HG03565 (cell line): ENCODE measurements at regions not wholly inside any gene's neighbourhood (a gene's known extent, or its start where the extent isn't known, plus 50 kb on each side); places are given as distances from the start of the nearest gene placed in this dataset.

Experiments
- ATAC-seq: cut with Tn5 transposase; IDR thresholded peaks from one replicate; pipeline ENCODE4 v1.9.1; 2021; ENCODE audit warnings: mild to moderate bottlenecking, moderate library complexity; ENCODE audit not compliant: unreplicated experiment

DNA sequence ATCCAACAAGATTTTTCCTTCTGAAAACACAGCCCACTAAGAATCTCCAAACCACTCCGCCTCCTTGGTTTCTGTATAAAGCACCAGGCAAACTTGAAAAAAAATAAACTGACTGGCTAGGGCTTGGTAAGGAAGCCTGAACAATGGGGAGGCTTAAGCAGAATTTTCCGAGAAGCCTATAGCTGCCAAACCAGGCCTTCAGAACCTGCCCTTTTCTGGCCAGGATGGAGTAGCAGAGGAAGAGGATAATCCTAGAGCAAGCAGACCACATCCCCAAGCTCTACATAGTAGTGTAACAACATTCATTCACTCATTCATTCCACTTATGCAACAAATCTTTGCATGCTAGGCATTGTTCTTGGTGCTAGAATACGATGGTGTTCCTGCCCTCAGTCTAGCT, 529.6 kb upstream of the ZEB2 start:
- ATAC-seq = no peak

DNA sequence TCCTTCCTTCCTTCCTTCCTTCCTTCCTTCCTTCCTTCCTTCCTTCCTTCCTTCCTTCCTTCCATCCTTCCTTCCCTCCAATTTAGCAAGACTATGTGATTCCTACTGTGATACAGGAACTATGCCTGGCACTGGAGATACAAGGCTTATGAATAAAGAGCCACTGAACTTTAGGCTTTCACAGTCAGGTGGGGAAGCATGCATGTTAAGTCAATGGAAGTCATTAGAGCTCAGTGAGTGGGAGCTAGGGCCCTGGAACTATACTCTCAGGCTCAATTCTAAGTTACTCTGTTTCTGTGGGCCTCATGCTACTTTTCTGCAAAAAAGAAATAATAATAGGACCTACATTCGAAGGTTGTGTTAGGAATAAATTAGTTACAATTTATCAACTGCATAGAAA, 527.6 kb upstream of the ZEB2 start:
- no peak for ATAC-seq

DNA sequence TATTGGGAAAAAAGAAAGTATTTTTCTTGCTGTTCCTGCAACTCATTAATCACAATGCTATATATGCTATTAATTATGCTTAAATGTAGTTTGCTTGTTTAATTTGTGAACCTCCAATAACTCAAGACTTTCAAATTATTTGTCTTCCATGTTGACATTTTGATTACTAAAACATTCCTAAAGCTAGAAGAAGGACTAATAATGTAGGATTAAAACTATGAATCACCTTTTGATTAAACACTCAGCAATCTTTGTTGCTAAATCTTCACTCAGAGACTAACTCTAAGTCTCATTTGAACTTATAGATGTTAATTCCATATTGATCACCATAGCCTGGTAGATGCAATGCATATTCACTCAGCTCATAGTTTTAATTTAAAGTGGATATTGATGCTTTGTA, 524.6 kb upstream of the ZEB2 start:
- ATAC-seq = no peak

DNA sequence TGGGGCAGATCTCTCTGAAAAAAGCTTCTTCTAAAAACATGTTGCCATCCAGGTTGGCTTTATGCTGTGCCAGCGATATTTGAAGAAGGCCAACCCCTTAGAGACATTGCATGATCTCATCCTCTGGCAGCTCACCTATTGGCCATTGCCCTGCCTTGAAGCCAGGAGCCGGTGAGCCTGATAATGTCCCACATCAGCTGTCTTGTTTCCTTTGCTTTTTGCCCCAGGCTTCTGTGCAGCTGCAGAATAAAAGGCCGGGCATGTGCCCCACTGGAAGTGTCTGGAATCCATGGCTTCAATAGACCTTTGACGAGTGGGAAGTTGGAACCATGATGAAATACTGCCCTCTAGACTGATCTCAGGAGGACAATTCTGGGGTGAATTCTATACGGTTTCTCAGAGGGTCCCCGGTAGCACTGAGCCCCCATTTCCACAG, 523.5 kb upstream of the ZEB2 start:
- no peak for ATAC-seq

DNA sequence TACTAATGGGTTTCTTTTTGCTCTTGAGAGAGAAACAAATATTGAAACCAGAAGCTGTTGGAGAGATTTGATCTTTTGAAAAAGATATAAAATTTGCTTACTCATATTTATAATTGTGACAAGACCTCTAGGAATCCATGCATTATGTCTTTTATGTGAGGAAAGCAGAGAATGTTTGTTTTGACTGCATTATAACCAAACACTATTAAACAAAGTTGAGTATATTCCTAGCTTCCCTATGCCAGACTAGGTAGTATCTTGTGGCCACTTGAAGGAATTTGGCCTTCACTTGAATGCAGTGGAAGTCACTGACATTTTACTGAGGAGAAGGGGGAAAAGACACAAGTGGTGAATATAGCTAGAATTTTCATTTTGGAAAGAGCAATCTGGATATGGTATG, 521.8 kb upstream of the ZEB2 start:
- ATAC-seq = no peak

DNA sequence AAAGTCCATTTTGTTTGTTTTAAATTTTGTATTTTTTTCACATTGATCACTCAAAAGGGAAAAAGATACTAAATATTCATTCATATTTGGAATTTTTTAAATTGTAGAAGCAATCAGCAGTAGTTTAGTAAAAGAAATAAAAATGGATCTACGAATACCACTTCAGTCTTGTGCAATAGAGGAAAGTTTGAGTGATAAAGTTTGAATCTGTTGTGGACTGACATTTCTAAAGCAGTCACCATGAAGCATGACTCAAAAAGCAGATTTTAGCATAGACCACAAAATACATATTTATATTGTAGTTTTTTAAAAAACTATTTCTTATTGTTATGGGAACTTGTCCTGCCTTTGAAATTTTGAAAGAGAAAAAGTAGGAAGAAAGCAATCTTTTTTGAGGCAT, 520.5 kb upstream of the ZEB2 start:
- ATAC-seq = no peak

DNA sequence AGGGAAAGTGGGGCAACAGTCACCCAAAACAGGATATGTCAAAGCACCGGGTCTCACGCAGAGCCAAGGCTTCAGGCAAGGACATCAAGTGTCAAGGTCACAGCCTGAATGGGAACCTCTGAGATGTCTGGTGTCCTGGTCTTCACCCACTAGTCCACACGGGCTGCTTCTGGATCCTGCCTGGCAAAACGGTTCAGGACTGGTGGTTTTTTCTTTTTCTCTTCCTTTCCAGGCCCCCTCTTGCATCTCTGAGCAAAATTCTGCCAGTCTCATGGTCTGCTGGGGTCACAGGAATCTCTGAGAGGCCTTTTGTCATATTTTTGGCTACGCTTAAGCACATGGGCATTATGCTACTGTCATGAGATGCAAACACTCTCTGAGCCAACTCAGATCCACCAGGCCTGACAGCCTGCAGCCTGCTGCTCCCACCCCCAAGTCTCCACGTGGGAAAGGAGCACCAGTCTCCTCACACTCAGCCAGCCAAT, 518.2 kb upstream of the ZEB2 start:
- ATAC-seq = no peak

DNA sequence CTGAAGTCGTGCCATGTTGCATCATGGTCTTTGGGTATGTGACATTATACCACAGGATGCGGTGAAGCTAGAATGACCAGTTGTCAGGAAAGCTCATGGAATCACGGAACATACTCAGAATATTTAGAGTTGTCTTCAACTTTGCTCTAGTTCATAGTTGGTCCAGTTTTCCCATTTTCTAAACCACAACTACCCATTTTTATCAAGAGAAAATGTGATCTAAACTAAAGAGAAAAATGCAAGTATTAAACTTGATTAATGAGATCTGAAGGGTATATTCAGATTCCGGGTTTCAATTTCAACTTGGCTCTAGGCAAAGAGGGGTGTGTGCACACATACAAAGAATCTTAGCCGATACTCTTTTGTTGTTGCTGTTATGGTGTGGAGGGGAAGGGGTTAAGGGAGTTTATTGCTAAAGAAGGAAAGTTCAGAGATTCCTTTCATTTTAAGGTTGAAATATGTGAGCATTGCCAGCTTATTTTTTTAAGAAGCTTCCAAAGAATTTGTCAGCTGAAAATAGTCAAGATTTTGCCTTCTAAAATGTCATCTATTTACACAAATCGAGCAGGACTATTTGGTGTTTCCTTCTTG, 516.6 kb upstream of the ZEB2 start:
- no peak for ATAC-seq

DNA sequence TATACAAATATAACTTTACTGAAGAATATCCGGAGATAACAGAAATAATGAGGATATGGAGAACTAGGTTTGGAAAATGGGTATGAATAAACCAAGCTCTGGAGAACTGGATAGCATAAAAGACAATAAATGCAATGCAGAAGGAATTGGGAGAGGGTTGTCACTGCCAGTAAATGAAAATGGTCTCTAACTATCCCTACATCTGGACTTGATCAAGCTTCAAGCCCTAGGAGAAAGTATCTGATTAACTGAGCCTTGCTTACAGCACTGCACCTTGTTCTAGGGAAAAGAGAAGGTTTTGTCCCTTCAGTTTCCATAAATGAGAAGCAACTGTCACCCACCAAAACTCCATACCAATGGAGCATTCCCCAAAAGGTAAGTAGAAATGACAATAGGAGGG, 514.6 kb upstream of the ZEB2 start:
- ATAC-seq = no peak

DNA sequence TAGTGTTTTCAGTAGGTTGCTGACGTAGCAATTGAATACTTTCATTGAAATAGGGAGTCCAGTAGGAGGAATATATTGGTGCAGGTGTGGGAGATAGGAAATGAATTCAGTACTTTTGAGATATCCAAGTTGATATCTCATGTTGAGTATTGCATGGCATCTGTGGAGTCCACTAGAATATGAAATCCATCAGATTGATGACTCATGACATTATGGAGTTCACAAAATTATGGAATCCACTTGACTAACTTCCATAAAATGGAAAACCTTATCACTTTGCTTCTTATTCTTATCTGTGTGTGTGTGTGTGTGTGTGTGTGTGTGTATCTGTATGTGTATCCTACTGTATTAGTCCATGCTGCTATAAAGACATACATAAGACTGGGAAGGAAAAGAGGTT, 513.5 kb upstream of the ZEB2 start:
- no peak for ATAC-seq

DNA sequence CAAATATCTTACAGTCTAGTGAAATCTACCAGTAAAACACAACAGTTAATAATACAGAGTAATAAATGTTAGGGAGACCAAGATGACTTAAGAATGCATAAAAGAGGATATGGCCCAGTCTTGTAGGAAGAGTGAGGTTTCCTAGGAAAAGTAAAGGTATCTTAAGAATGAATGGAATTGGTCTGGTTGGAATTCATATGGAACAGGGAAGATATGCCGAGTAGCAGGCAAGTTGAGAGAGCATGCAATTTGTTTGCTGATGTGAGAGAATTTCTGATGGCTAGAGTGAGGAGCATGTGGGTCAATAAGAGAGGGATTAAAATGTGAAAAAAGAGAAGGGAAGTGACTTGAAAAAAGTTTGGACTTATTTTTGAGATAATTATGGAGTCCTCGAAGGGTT, 512.9 kb upstream of the ZEB2 start:
- ATAC-seq = no peak

DNA sequence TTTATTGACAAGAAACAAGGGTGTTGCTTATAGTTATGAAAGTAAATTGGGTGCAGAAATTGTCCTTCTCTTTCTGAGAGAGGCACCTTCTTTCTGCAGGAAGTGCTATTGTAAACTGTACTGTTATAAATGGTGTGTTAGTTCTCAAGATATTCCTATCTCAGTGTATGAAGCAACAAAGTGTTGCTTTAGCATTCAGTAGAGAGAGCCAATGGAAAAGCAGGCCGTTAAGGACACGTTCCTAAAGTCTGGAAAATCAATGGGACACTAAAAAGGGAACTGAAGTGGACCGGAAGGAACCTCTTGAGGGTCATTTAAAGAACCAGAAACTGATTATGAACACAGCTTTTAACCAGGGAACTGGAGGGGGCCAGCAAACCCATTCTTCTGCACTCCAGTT, 510.0 kb upstream of the ZEB2 start:
- ATAC-seq = no peak

DNA sequence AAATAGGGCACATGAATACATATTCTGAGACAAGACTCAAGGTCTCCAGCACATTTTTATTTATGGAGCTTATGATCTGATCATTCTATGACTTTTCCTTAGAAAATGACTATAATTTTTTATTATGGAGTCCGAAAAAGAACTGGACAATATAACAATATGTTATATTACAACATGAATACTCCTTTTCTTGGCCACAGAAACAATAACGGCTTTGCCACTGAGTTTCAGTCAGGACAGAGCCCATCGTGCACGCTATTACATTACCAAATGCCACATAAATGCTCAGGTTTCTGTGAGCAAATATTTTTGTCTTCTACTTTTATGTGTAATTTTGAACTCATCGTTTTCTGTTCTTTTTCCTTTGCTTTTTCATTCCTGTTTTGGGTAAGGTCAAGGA, 509.2 kb upstream of the ZEB2 start:
- ATAC-seq = no peak

DNA sequence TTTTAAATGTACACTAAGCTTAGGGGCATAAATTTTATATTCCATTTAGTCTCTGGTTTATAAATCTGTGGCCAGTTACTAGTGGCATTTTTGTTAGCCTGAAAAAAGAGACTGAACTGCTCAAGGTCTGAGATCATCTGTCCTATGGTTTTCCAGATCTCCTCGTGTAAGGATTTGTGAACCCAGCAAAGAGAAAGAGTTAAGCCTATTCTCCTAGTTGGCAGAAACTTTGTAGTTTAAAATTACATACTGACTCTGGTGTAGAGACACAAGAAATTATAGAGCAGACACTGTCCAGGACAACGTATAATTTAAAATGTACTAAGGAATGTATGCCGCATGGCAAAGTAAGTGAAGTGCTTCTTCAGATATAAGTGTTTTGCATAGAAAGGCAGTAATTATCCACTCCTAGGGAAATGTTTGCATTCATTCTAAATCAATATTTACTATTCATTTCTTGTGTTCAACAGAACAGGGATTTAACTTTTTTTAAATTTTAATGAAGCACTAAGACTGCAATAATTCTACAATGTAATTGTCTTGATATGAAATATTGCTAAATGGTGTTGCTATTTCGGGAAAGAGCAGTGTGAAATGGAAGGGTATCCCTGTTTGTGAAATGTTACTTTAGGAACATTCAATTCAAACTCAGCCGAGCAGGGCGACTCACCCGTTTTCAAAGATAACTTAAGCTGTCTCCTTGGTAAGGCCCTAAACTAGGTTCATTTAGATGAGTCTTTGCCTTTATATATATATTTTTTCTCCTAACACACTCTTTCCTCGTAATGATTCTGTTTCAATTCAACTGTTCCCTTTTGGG, 508.4 kb upstream of the ZEB2 start:
- ATAC-seq = no peak

DNA sequence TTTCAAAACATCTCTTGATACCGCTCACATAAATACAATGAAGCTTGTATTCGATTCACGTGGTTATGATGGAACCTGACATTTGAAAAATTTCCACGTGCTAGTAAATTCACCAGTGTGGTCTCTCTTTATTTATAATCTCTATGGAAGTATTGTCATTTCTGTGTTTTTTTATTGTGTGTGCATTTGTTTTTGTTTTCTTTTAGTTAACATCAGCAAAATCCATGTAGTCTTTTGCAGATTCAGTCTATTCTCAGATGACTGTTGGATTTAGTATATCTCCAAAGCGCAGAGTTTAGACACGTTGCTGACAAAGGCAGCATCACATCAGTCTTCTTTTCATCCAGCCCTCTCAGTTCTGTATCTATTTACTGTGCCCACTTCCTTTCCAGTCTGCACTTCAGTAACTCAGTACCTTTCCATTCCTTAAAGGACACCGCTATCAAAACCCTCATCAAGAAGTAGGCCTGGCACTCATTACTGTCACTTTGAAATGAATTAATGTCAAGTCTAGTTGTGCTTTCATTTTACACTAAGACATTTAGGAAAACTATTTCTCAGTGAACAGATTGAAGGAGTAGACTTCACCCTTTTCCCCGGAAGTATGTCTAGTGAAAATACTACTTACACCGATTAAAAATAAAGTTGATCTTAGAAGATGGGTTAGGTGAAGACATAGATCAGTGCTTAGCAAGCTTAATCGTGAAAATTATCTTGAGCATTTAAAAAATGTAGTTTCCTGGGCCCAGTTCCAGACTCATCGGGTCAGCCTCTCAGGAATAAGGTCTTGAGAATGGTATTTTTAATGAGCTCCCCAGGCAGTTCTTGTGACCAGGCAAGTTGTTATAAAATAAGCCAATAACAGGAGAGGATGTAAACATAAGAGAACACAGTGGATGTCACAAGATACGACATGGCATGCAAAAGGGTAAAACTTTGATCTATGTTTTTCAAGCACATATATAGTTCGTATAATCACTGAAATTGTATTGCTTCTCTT, 506.8 kb upstream of the ZEB2 start:
- ATAC-seq = no peak

DNA sequence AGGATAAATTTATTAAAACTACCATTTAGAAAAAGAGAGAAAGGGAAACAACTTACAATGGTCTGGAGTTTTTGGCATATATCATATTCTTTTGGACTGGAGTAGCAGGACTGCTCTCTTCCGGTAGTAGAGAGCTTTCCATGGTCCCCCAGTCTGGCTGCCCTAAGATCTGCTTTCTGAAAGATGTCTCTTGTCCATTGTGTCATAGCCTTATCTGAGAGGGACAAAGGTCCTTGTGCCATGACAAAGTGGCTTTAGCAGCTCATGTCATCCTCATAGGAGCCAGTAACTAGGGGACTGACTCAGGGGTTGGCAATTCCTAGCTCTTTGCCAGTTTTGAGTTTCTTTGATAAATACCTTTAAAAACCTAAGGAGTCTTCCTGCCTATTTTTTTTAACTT, 505.5 kb upstream of the ZEB2 start:
- no peak for ATAC-seq

DNA sequence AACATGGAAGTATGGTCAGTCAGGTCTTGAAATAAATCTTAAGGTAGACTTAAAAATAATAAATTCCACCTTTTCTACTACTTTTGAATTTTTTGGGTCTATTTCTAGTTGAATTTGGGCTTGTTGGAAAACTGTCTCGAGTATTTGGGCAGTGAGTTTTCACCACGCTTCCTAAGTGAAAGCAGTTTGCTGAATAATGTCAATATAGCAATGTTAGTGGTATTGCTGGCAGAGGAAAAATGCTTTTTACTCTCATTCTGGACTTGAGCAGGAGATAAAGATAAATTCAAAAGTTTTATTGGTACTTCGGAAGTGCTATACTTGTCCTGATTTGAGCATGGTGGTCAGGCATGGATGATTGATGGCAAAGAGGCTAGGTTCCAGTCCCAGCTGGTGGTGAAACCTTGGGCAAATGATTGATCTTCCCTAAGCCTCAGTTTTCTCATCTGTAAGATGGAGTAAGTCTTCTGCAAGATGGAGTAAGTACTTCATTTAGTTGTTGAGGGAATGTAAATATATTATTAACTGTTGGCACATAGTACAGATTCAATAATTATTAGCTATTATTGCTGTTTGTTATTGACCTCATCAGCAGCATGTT, 503.5 kb upstream of the ZEB2 start:
- ATAC-seq = no peak

DNA sequence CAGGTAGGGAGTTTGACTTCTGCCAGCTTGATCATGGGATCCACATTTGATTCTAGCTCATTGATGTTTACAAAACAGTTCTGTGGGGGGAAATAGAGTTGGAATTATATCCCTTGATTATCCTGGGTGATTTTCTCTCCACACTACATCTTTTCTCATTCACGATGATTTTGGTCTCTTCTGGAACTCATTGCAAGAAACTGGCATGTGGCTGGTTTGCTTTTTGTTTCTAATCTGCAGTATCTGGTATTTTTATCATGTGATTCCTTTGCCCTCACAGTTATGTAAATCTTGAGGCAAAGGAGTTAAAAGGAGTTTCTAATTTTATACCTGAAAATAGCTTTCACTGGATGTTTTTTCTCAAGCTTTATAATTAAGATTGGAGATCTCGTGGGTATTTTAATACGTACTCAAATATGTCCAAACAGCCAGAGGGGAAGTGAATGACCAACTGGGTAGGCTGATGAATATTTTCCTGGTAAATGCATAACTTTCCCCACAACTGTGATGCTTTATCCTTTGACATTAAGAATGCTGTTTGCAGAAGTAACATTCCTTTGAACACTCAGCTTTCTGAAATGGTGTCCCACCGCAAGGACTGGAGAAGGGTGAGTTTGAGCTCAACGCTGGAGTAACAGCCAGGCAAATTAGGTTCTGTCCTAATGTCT, 502.9 kb upstream of the ZEB2 start:
- ATAC-seq = no peak

DNA sequence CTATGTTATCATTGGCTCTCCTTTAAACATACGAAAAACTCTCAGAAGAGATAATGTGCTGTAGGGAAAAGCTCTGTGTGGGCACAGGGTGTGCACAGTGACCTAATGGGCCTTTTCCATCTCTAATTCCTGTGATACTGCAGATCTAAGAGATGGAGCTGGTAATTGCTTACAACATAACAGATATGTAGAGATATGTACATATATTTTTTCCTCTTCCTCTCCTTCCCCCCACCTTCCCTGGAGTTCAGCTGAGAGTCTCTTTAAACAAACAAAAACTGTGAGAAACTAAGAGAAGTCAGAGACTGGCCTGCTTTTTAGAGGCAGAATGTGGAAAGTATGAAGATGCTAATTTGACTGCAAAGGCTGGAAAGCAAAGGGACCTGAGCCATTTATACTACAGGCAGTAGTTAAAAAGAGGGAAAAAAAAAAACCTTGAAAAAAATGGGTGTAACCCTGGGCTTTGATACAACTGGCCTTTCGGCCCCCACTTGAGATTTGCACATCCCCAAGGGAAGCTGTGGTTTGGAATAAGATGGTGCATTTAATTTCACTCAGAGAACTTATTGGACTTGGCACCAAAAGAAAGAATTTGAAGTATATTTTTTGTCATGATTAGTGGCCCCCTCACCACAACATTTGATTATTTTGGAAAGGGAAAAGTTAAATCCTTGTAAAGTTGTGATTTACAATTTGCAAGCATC, 502.2 kb upstream of the ZEB2 start:
- no peak for ATAC-seq

DNA sequence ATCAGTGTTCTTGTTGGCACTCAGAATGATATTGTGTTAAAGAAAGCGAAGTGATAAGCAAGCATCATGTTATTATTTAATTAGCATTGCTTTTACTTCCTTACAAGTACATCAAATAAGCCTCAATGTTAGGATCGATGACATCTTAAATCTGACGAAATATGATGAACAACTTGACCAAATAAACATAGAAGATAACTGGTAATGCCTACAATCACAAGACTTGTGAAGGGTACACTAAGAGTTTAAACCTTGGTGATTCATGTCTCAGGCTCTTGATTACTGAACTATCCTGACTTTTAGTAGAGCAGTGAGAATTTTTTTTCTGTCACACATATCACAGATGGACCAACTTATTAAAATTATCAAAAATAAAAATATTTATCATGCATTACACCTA, 500.8 kb upstream of the ZEB2 start:
- ATAC-seq = no peak
